Thyroid gland (tissue), 4 donors: ENCODE measurements at regions not wholly inside any gene's neighbourhood (a gene's known extent, or its start where the extent isn't known, plus 50 kb on each side); places are given as distances from the start of the nearest gene placed in this dataset.
A peak's percentile ranks its signal among the peaks of the same experiment; 100 is the strongest.

Experiments
- DNase-seq, 2 donors: peaks; one replicate each; pipeline ENCODE4 v3.0.0-alpha.2; 2019
- H3K27ac ChIP-seq, 3 donors: fragments of 200-600 bp; sonication (generic); 1 replicate in 2 of 3; 2 replicates in 1 of 3; pipeline ENCODE4 v1.5.1; 2016 to 2019; ENCODE audit warnings: mild to moderate bottlenecking in 1 of 3, moderate library complexity in 1 of 3
- H3K27me3 ChIP-seq: fragments of 200-600 bp; sonication (generic); one replicate; pipeline ENCODE4 v1.5.1; 2019
- H3K36me3 ChIP-seq, 2 donors: fragments of 200-600 bp; sonication (generic); one replicate each; pipeline ENCODE4 v1.5.1; 2016 to 2019
- H3K4me1 ChIP-seq, 2 donors: fragments of 200-600 bp; sonication (generic); one replicate each; pipeline ENCODE4 v1.5.1; 2017 to 2019
- H3K4me3 ChIP-seq, 3 donors: fragments of 200-600 bp; sonication (generic); replicated peaks in 1 of 3; 1 replicate in 2 of 3; 2 replicates in 1 of 3; pipeline ENCODE4 v1.5.1; 2016; ENCODE audit warnings: mild to moderate bottlenecking in 1 of 3
- H3K9me3 ChIP-seq: fragments of 200-600 bp; sonication (generic); one replicate; pipeline ENCODE4 v1.5.1; 2017
- CTCF ChIP-seq, 6 experiments: fragments of 200-600 bp in 3 of 6; fragments of 450-650 bp in 3 of 6; sonication (generic) in 3 of 6; IDR thresholded peaks; one replicate each; pipeline ENCODE4 v1.5.1; 2016 to 2019; ENCODE audit warnings: antibody characterized with exemption in 6 of 6, mild to moderate bottlenecking in 2 of 6, inconsistent platforms in 1 of 6, moderate library complexity in 1 of 6
- POLR2A ChIP-seq, 2 donors: fragments of 450-650 bp; IDR thresholded peaks; one replicate each; pipeline ENCODE4 v1.6.1; 2017; ENCODE audit warnings: antibody characterized with exemption in 2 of 2, mild to moderate bottlenecking in 2 of 2, moderate library complexity in 1 of 2
- WGBS, 2 donors: methylation state at CpG; one replicate each; pipeline ENCODE4 v1.1.5; 2017; 5-methylcytosine and 5-hydroxymethylcytosine counted together
- intact Hi-C: fragments of 100-400 bp; cut with DNase I; formaldehyde crosslinking; loops from one replicate; pipeline ENCODE4 v1.15.1; 2023

- Histone ChIP-seq H3K4me3 (no peak overlapping the region), H3K27ac (no peak overlapping the region), H3K9me3 (no peaks in the 10 kb centered on the region), H3K27me3 (no peaks in the 10 kb centered on the region), H3K4me1 (peaks cover 9 to 29% of the 10 kb centered on the region in 2 donors), H3K36me3 (no peaks in the 10 kb centered on the region)
- TF ChIP-seq POLR2A (IDR thresholded peaks at IDR 0.05) (no peak), CTCF (IDR thresholded peaks at IDR 0.05) (no peak)
- no peak for DNase-seq
- intact Hi-C loops, result no loop called here
- 96 to 99% methylated on average over 5 of the region's 5 CpGs for WGBS, 2 donors
Observed at GRCh38 chr2:204257781-204258180, 287.5 kb upstream of the PARD3B start.

- no peak for DNase-seq
- no peak overlapping the region for H3K27ac ChIP-seq
- H3K4me3 ChIP-seq, result no peak overlapping the region
- intact Hi-C loops, result no loop called here
- TF ChIP-seq CTCF (IDR thresholded peaks at IDR 0.05), result no peak
- peaks cover 9 to 29% of the 10 kb centered on the region in 2 donors for H3K4me1 ChIP-seq
- H3K36me3 ChIP-seq, result no peaks in the 10 kb centered on the region
- H3K27me3 ChIP-seq, result no peaks in the 10 kb centered on the region
- H3K9me3 ChIP-seq, result no peaks in the 10 kb centered on the region
Observed at GRCh38 chr2:204258890-204259289, 286.4 kb upstream of the PARD3B start.

GRCh38 chr2:204260162-204260877 is 285.0 kb upstream of the PARD3B start:
- no peak overlapping the region for H3K4me3 ChIP-seq
- no peaks in the 10 kb centered on the region for H3K27me3 ChIP-seq
- no peak overlapping the region for H3K27ac ChIP-seq
- WGBS, 2 donors, result 38 to 40% methylated on average over 9 of the region's 9 CpGs
- intact Hi-C loops, result no loop called here
- TF ChIP-seq CTCF (IDR thresholded peaks at IDR 0.05), result peak; percentile 68 to 92 (median 81)
- no peak for TF ChIP-seq POLR2A (IDR thresholded peaks at IDR 0.05)
- H3K4me1 ChIP-seq, result peaks cover 7 to 22% of the 10 kb centered on the region in 2 donors
- peak; percentile 74 to 76 for DNase-seq
- H3K9me3 ChIP-seq, result no peaks in the 10 kb centered on the region
- no peaks in the 10 kb centered on the region for H3K36me3 ChIP-seq

- Histone ChIP-seq H3K4me3 (no peak overlapping the region), H3K4me1 (peaks cover under 1 to 16% of the 10 kb centered on the region in 2 donors), H3K27ac (no peak overlapping the region), H3K9me3 (no peaks in the 10 kb centered on the region), H3K36me3 (no peaks in the 10 kb centered on the region), H3K27me3 (no peaks in the 10 kb centered on the region)
- intact Hi-C loops, result no loop called here
- no peak for DNase-seq
- TF ChIP-seq POLR2A (IDR thresholded peaks at IDR 0.05), result no peak
- no peak for TF ChIP-seq CTCF (IDR thresholded peaks at IDR 0.05)
- WGBS, 2 donors, result 84% methylated on average over 2 of the region's 2 CpGs
Observed at GRCh38 chr2:204260901-204261300, 284.4 kb upstream of the PARD3B start.

GRCh38 chr2:204261846-204262245 is 283.4 kb upstream of the PARD3B start:
- Histone ChIP-seq H3K27ac (no peak overlapping the region), H3K9me3 (no peaks in the 10 kb centered on the region), H3K27me3 (no peaks in the 10 kb centered on the region), H3K36me3 (no peaks in the 10 kb centered on the region), H3K4me1 (peaks cover 0 to 9% of the 10 kb centered on the region in 2 donors), H3K4me3 (no peak overlapping the region)
- intact Hi-C loops, result no loop called here
- 82% methylated on average over 4 of the region's 4 CpGs for WGBS, 2 donors
- no peak for DNase-seq
- no peak for TF ChIP-seq POLR2A (IDR thresholded peaks at IDR 0.05)
- TF ChIP-seq CTCF (IDR thresholded peaks at IDR 0.05), result no peak
